GM10248 (cell line): ENCODE measurements at regions not wholly inside any gene's neighbourhood (a gene's known extent, or its start where the extent isn't known, plus 50 kb on each side); places are given as distances from the start of the nearest gene placed in this dataset.

Experiments
- CTCF ChIA-PET: fragments of 300-600 bp; sonication (Branson Sonifier 250); formaldehyde crosslinking; extraction: SDS; loops from one replicate; lab custom pipeline; 2021; ENCODE audit warnings: antibody characterized with exemption; lab: Yijun Ruan, JAX
- POLR2A ChIA-PET: fragments of 350-650 bp; sonication (Branson Sonifier 250); formaldehyde crosslinking; extraction: SDS; loops from one replicate; lab custom pipeline; 2020; ENCODE audit warnings: antibody characterized with exemption; lab: Yijun Ruan, JAX
- DNase-seq: peaks from one replicate; pipeline ENCODE4 v3.0.0; 2012; ENCODE audit errors: extremely low spot score
- CTCF ChIP-seq: IDR thresholded peaks from 2 replicates; pipeline ENCODE4 v1.5.1; 2012; ENCODE audit warnings: mild to moderate bottlenecking, low read depth; ENCODE audit errors: extremely low read depth, missing control alignments, control extremely low read depth

- DNase-seq: no peak
Measured at GRCh38 chr9:18032636-18033035, 441.3 kb upstream of the ADAMTSL1 start.

GRCh38 chr9:18036422-18037187 is 437.3 kb upstream of the ADAMTSL1 start:
- ChIA-PET CTCF (no interaction called here), POLR2A (no interaction called here)
- no peak for TF ChIP-seq CTCF
- no peak for DNase-seq

More at GRCh38 chr9:18032636-18033035, 441.3 kb upstream of the ADAMTSL1 start:
- TF ChIP-seq CTCF: no peak
- CTCF ChIA-PET: interaction anchor here (1.3 kb wide), 1 partner anchor 30 kb away, joined by 3 read pairs; no protein-coding TSS in a partner anchor
- POLR2A ChIA-PET: no interaction called here

- ChIA-PET CTCF (no interaction called here), POLR2A (no interaction called here)
- DNase-seq: no peak
- TF ChIP-seq CTCF: no peak
Measured at GRCh38 chr9:18037981-18038380, 436.0 kb upstream of the ADAMTSL1 start.

- ChIA-PET POLR2A (no interaction called here), CTCF (no interaction called here)
- no peak for DNase-seq
- no peak for TF ChIP-seq CTCF
Measured at GRCh38 chr9:18040327-18040726, 433.6 kb upstream of the ADAMTSL1 start.

- ChIA-PET CTCF (no interaction called here), POLR2A (no interaction called here)
- TF ChIP-seq CTCF: no peak
- DNase-seq: no peak
Measured at GRCh38 chr9:18043978-18044377, 430.0 kb upstream of the ADAMTSL1 start.

- DNase-seq: no peak
- ChIA-PET CTCF (no interaction called here), POLR2A (no interaction called here)
- TF ChIP-seq CTCF: no peak
Measured at GRCh38 chr9:18045326-18045725, 428.6 kb upstream of the ADAMTSL1 start.

- CTCF ChIA-PET: no interaction called here
- no peak for TF ChIP-seq CTCF
- POLR2A ChIA-PET: no interaction called here
- DNase-seq: no peak
Measured at GRCh38 chr9:18046068-18046467, 427.9 kb upstream of the ADAMTSL1 start.
